DOHH2 (cell line): ENCODE measurements at regions not wholly inside any gene's neighbourhood (a gene's known extent, or its start where the extent isn't known, plus 50 kb on each side); places are given as distances from the start of the nearest gene placed in this dataset.

ENCODE experiments used
- CTCF ChIP-seq: fragments of 200-600 bp; sonication (generic); IDR thresholded peaks from one replicate; pipeline ENCODE4 v1.5.1; 2014; ENCODE audit warnings: antibody characterized with exemption, mild to moderate bottlenecking, low read depth, low read length; ENCODE audit not compliant: poor library complexity, severe bottlenecking
- EZH2phosphoT487 ChIP-seq: fragments of 200-600 bp; sonication (generic); IDR thresholded peaks from 2 replicates; pipeline ENCODE4 v1.6.1; 2017; ENCODE audit warnings: borderline replicate concordance, mild to moderate bottlenecking, antibody characterized with exemption, low read length, moderate library complexity, mixed read lengths

- no peak for TF ChIP-seq CTCF
- TF ChIP-seq EZH2phosphoT487 = no peak
Observed at GRCh38 chr21:37987668-37988067, 71.4 kb upstream of the KCNJ6 start.
